H9 (cell line): ENCODE measurements at regions not wholly inside any gene's neighbourhood (a gene's known extent, or its start where the extent isn't known, plus 50 kb on each side); places are given as distances from the start of the nearest gene placed in this dataset.

ENCODE experiments used
- DNase-seq: peaks from one replicate; pipeline ENCODE4 v3.0.0-alpha.2; 2017
- H2AFZ ChIP-seq: one replicate; pipeline ENCODE4 v1.6.1; 2013; ENCODE audit warnings: mild to moderate bottlenecking, low read length, control low read depth, moderate library complexity
- H2AK5ac ChIP-seq: 2 replicates; pipeline ENCODE4 v1.6.1; 2013; ENCODE audit warnings: low read length, control low read depth, mixed read lengths; ENCODE audit not compliant: insufficient read length
- H2BK120ac ChIP-seq: one replicate; pipeline ENCODE4 v1.6.1; 2013; ENCODE audit warnings: low read depth, mild to moderate bottlenecking, low read length, control low read depth, inconsistent platforms; ENCODE audit not compliant: poor library complexity, severe bottlenecking
- H2BK12ac ChIP-seq: 2 replicates; pipeline ENCODE4 v1.6.1; 2013; ENCODE audit warnings: low read length, control low read depth, mixed read lengths, low read depth; ENCODE audit not compliant: insufficient read length
- H2BK15ac ChIP-seq: 2 replicates; pipeline ENCODE4 v1.6.1; 2013; ENCODE audit warnings: low read depth, low read length, control low read depth
- H2BK20ac ChIP-seq: one replicate; pipeline ENCODE4 v1.6.1; 2013; ENCODE audit warnings: low read depth, mild to moderate bottlenecking, low read length, control low read depth, inconsistent platforms; ENCODE audit not compliant: poor library complexity, severe bottlenecking
- H2BK5ac ChIP-seq: 2 replicates; pipeline ENCODE4 v1.6.1; 2013; ENCODE audit warnings: low read length, control low read depth, mixed read lengths; ENCODE audit not compliant: insufficient read length
- H3K14ac ChIP-seq: 2 replicates; pipeline ENCODE4 v1.6.1; 2013; ENCODE audit warnings: low read length, control low read depth; ENCODE audit not compliant: insufficient read depth
- H3K18ac ChIP-seq: 2 replicates; pipeline ENCODE4 v1.6.1; 2013; ENCODE audit warnings: low read depth, mild to moderate bottlenecking, mixed read lengths, low read length, control low read depth; ENCODE audit not compliant: insufficient read length
- H3K23ac ChIP-seq: 2 replicates; pipeline ENCODE4 v1.6.1; 2013; ENCODE audit warnings: low read length, control low read depth, mixed read lengths, low read depth; ENCODE audit not compliant: insufficient read length
- H3K23me2 ChIP-seq: 2 replicates; pipeline ENCODE4 v1.6.1; 2013; ENCODE audit warnings: low read depth, mild to moderate bottlenecking, mixed read lengths, low read length, control low read depth; ENCODE audit not compliant: insufficient read length, poor library complexity, severe bottlenecking
- H3K27ac ChIP-seq: 2 replicates; pipeline ENCODE4 v1.5.1; 2013; ENCODE audit warnings: low read length, control low read depth, mixed read lengths, low read depth; ENCODE audit not compliant: insufficient read length
- H3K27me3 ChIP-seq: 2 replicates; pipeline ENCODE4 v1.6.1; 2013; ENCODE audit warnings: low read length, control low read depth, inconsistent platforms; ENCODE audit not compliant: insufficient read depth
- H3K4ac ChIP-seq: 2 replicates; pipeline ENCODE4 v1.6.1; 2013; ENCODE audit warnings: low read depth, mild to moderate bottlenecking, control low read depth, inconsistent platforms, low read length, moderate library complexity
- H3K4me1 ChIP-seq: 2 replicates; pipeline ENCODE4 v1.6.1; 2013; ENCODE audit warnings: low read length, control low read depth, inconsistent platforms; ENCODE audit not compliant: insufficient read depth
- H3K4me2 ChIP-seq: 2 replicates; pipeline ENCODE4 v1.6.1; 2013; ENCODE audit warnings: low read length, control low read depth, mixed read lengths; ENCODE audit not compliant: insufficient read length, insufficient read depth
- H3K56ac ChIP-seq: 2 replicates; pipeline ENCODE4 v1.6.1; 2013; ENCODE audit warnings: low read depth, mild to moderate bottlenecking, mixed read lengths, low read length, control low read depth; ENCODE audit not compliant: insufficient read length
- H3K79me1 ChIP-seq: 2 replicates; pipeline ENCODE4 v1.6.1; 2013; ENCODE audit warnings: low read depth, mild to moderate bottlenecking, moderate library complexity, low read length, control low read depth, inconsistent platforms; ENCODE audit not compliant: insufficient read depth, poor library complexity, severe bottlenecking
- H3K79me2 ChIP-seq: 2 replicates; pipeline ENCODE4 v1.6.1; 2013; ENCODE audit warnings: low read length, control low read depth, inconsistent platforms; ENCODE audit not compliant: insufficient read depth
- H3K9ac ChIP-seq: 2 replicates; pipeline ENCODE4 v1.6.1; 2013; ENCODE audit warnings: low read length, control low read depth, mixed read lengths; ENCODE audit not compliant: insufficient read length; ENCODE audit errors: extremely low read depth
- H3K9me3 ChIP-seq: one replicate; pipeline ENCODE4 v1.6.1; 2013; ENCODE audit warnings: low read depth, low read length, inconsistent platforms; ENCODE audit not compliant: control insufficient read depth
- H3T11ph ChIP-seq: one replicate; pipeline ENCODE4 v1.6.1; 2013; ENCODE audit warnings: mild to moderate bottlenecking, low read length, control low read depth, inconsistent platforms
- H4K20me1 ChIP-seq: one replicate; pipeline ENCODE4 v1.6.1; 2013; ENCODE audit not compliant: control insufficient read depth, insufficient read length, insufficient read depth
- H4K5ac ChIP-seq: 2 replicates; pipeline ENCODE4 v1.6.1; 2013; ENCODE audit warnings: low read depth, mild to moderate bottlenecking, mixed read lengths, low read length, control low read depth; ENCODE audit not compliant: insufficient read length
- H4K8ac ChIP-seq: replicated peaks from 2 replicates; pipeline ENCODE4 v1.6.1; 2013; ENCODE audit warnings: low read length, control low read depth, mixed read lengths, low read depth; ENCODE audit not compliant: insufficient read length
- H4K91ac ChIP-seq: 2 replicates; pipeline ENCODE4 v1.6.1; 2013; ENCODE audit warnings: low read depth, mild to moderate bottlenecking, moderate library complexity, mixed read lengths, low read length, control low read depth; ENCODE audit not compliant: insufficient read length
- H3K27ac Mint-ChIP-seq, 3 experiments: 2 replicates in 2 of 3; 3 replicates in 1 of 3; pipeline ENCODE4 v1.8.0; 2020 to 2021; ENCODE audit warnings: mixed read lengths in 3 of 3, mild to moderate bottlenecking in 1 of 3, moderate library complexity in 1 of 3
- H3K27me3 Mint-ChIP-seq: 2 replicates; pipeline ENCODE4 v1.8.0; 2021; ENCODE audit warnings: low read depth, mild to moderate bottlenecking, moderate library complexity, mixed read lengths
- H3K36me3 Mint-ChIP-seq, 3 experiments: 2 replicates in 2 of 3; 3 replicates in 1 of 3; pipeline ENCODE4 v1.8.0; 2020 to 2021; ENCODE audit warnings: low read depth in 3 of 3, mixed read lengths in 3 of 3; ENCODE audit not compliant: insufficient read depth in 1 of 3
- H3K4me1 Mint-ChIP-seq, 2 experiments: 2 replicates each; pipeline ENCODE4 v1.8.0; 2020; ENCODE audit warnings: mixed read lengths in 2 of 2
- H3K4me3 Mint-ChIP-seq, 2 experiments: 2 replicates in 1 of 2; 3 replicates in 1 of 2; pipeline ENCODE4 v1.8.0; 2020 to 2021; ENCODE audit warnings: mild to moderate bottlenecking in 2 of 2, mixed read lengths in 2 of 2, moderate library complexity in 1 of 2
- H3K9me3 Mint-ChIP-seq, 2 experiments: 2 replicates in 1 of 2; 3 replicates in 1 of 2; pipeline ENCODE4 v1.8.0; 2020; ENCODE audit warnings: mild to moderate bottlenecking in 2 of 2, mixed read lengths in 2 of 2, moderate library complexity in 1 of 2
- CTCF ChIP-seq: fragments of 200-600 bp; sonication (generic); conservative IDR thresholded peaks from 3 replicates; pipeline ENCODE4 v1.8.0; 2021; ENCODE audit warnings: antibody characterized with exemption, mild to moderate bottlenecking
- WGBS: extraction: QIAGEN DNeasy Blood & Tissue Kit; methylation state at CpG from one replicate; pipeline ENCODE4 v1.1.7; 2013; ENCODE audit warnings: missing lambda C conversion rate, low lambda C conversion rate, mixed read lengths; ENCODE audit not compliant: insufficient read length; ENCODE audit errors: extremely low coverage; 5-methylcytosine and 5-hydroxymethylcytosine counted together

- H3K4me3 Mint-ChIP-seq: no peak overlapping the region
- H3K36me3 Mint-ChIP-seq: peaks cover 0 to 1% (median 0%) of the 10 kb centered on the region in 3 experiments; a peak in 1 of 7 replicates
- no peaks in the 10 kb centered on the region for H3K4me1 ChIP-seq
- no CpG with 5 or more reads among the region's 1 CpG for WGBS
- no peaks in the 10 kb centered on the region for H3K9me3 ChIP-seq
- no peak overlapping the region for H3K9ac ChIP-seq
- H3K27me3 Mint-ChIP-seq: no peaks in the 10 kb centered on the region
- no peak for TF ChIP-seq CTCF
- H3K27me3 ChIP-seq: no peaks in the 10 kb centered on the region
- H4K20me1 ChIP-seq: no peaks in the 10 kb centered on the region
- no peak overlapping the region for H2BK5ac ChIP-seq
- no peak overlapping the region for H4K5ac ChIP-seq
- H4K91ac ChIP-seq: no peak overlapping the region
- no peaks in the 10 kb centered on the region for H3K4me1 Mint-ChIP-seq
- H3K27ac ChIP-seq: no peak overlapping the region
- H3K4me2 ChIP-seq: no peak overlapping the region
- no peak overlapping the region for H2BK12ac ChIP-seq
- no peak overlapping the region for H3K56ac ChIP-seq
- peaks cover 0 to 3% of the 10 kb centered on the region in 2 experiments; a peak in 1 of 5 replicates for H3K9me3 Mint-ChIP-seq
- H3K14ac ChIP-seq: no peak overlapping the region
- H2BK15ac ChIP-seq: no peak overlapping the region
- no peak overlapping the region for H3T11ph ChIP-seq
- H3K4ac ChIP-seq: no peak overlapping the region
- H2BK120ac ChIP-seq: no peak overlapping the region
- DNase-seq: no peak
- H2AK5ac ChIP-seq: no peak overlapping the region
- no peak overlapping the region for H2AFZ ChIP-seq
- H3K23me2 ChIP-seq: no peaks in the 10 kb centered on the region
- H3K18ac ChIP-seq: no peak overlapping the region
- no peaks in the 10 kb centered on the region for H3K79me2 ChIP-seq
- no peak overlapping the region for H3K27ac Mint-ChIP-seq
- no peak overlapping the region for H2BK20ac ChIP-seq
- no peaks in the 10 kb centered on the region for H3K79me1 ChIP-seq
- H4K8ac ChIP-seq: no peak overlapping the region
- no peak overlapping the region for H3K23ac ChIP-seq
Observed at GRCh38 chr3:154852515-154852914, 227.6 kb upstream of the MME start.
